CD4-positive, alpha-beta T cell treated with Interleukin-4 for 1 hour (primary cell): ENCODE measurements at regions not wholly inside any gene's neighbourhood (a gene's known extent, or its start where the extent isn't known, plus 50 kb on each side); places are given as distances from the start of the nearest gene placed in this dataset.

Experiments
- DNase-seq, 2 donors: peaks; one replicate each; pipeline ENCODE4 v3.0.0-alpha.2; 2020 to 2022

DNA sequence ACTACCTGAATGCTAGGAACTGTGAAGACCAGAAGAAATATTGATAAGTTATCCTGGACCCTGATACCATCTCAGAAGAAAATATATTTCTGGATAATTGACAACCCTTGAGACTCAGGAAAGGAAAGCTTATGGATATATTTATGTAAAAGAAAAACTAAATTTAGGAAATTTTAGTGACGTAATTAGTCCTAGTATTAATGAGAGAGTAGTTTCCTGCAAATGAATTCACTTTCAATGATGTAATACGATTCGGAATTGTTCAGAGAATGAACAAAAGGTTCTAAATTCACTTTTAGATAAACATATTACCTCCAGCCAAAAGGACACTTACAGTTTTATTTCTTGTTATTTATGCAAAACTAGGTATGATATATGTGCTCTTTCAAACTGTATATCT lies 1120.1 kb upstream of the NCAM2 start:
- no peak for DNase-seq

GRCh38 chr21:19899645-19900044 lies 1098.6 kb upstream of the NCAM2 start:
- no peak for DNase-seq

- DNase-seq, result no peak
Observed at GRCh38 chr21:19900149-19900548, 1098.1 kb upstream of the NCAM2 start.

- DNase-seq, result no peak
Observed at GRCh38 chr21:19908390-19908789, 1089.8 kb upstream of the NCAM2 start.

DNA sequence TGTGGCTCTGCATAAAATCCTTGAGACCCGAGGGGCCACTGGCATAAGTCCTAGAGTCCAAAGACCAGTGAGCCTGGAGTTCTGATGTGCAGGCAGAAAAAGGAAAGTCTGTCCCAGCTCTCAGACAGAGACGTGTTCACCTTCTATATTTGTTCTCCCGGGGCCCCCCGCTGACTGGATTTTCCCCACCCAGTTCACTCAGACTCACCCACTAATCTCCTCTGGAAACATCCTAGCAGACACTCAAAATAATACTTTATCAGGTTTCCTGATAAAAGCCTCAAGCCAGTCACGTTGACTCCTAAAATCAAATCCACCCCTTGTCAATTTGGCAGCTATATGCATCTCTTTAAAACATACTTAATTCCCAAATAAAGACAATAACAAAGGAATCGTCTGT lies 1084.2 kb upstream of the NCAM2 start:
- no peak for DNase-seq

DNA sequence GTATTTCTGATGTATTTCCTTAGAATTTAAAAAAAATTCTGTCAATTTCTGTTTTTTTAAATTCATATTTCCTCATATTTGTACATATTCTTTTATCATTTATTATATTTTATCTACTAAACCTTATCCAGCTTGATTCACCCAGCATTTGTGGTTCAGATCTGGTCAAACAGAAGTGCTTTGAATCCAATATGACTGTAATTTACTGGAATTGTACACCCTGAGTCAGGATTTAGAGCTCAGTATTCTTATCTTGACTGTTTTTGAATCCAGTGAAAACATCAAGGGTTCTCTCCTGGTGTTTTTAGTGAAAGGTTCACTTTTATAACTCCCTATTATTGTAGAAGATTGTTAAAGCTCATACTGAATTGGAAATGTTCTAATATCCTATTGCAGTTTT lies 1077.0 kb upstream of the NCAM2 start:
- DNase-seq, result no peak

GRCh38 chr21:19922122-19922521 lies 1076.1 kb upstream of the NCAM2 start:
- DNase-seq, result no peak

DNA sequence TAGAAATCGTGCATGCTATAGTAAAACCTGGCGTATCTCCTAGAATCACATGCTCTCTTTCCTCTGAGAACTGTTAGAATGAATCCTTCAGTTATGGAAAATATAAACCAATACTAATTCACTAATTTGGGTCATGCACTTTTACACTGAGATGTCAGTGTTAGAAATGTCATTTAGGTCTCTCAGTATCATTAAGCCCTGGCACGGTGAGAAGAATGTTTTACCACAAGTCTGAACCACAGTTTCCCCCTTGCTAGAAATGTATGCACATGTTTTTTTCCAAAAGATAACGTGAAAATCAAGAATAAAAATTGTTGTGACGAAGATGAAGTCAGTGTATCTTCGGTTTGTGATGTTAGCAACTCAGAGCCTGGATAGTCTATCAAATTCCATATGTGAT lies 1062.7 kb upstream of the NCAM2 start:
- no peak for DNase-seq

- no peak for DNase-seq
Observed at GRCh38 chr21:19937619-19938018, 1060.6 kb upstream of the NCAM2 start.

- DNase-seq, result no peak
Observed at GRCh38 chr21:19941626-19942025, 1056.6 kb upstream of the NCAM2 start.

GRCh38 chr21:19950347-19950746 lies 1047.9 kb upstream of the NCAM2 start:
- no peak for DNase-seq

DNA sequence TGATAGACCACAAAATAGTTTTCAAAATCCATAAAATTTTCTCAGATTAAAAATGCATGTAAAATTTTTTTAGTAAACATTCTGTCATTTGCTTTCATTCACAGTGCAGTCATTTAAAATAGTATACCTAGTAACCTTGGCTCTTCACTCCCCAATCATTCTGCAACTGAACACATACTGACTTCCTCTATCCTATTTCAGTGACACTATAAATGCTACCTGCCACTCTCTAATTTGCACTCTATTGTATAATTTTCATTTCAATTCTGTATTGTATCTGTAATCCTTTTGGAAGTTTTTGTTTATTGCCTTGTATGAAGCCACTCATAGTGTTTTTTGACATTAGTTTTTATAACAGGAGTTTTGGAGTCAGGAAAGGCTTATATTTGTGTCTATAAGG lies 1029.1 kb upstream of the NCAM2 start:
- DNase-seq, result no peak

DNA sequence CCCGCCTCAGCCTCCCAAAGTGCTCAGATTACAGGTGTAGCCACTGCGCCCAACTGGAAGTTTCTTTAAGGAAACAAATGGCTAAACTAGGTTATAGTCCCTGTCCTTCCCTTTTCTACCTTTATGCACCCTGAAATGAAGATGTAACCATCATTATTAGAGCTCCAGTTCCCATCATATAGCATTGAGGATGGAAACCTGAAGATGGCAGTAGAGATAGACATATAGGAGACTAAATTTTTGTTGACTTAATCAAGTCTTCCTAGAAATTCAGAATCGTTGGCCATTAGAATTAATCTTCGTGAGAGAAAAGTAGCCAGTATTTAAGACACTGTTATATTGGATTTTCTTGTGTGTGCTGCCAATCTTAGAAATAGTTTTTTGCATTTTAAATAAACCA lies 1016.3 kb upstream of the NCAM2 start:
- DNase-seq, result no peak

- no peak for DNase-seq
Observed at GRCh38 chr21:19986396-19986795, 1011.8 kb upstream of the NCAM2 start.

DNA sequence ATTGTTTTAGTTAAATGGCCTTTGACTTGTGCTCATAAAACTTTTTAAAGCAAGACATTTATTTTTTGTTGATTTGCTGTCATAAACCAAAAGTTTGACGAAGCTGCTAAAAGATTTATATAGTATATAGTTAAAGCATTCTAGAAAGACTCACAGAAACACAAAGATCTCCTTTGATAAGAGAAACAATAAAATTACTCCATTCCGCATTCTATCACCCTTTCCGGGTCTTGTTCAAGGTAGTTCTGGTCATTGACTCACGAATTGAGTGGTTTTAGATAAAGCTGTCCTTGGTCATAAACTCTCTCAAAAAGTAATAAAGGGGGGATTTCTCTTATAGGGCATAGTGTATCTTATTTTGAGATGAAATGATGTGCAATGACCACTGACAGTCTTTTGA lies 1010.5 kb upstream of the NCAM2 start:
- no peak for DNase-seq

GRCh38 chr21:19992540-19992939 lies 1005.7 kb upstream of the NCAM2 start:
- no peak for DNase-seq

DNA sequence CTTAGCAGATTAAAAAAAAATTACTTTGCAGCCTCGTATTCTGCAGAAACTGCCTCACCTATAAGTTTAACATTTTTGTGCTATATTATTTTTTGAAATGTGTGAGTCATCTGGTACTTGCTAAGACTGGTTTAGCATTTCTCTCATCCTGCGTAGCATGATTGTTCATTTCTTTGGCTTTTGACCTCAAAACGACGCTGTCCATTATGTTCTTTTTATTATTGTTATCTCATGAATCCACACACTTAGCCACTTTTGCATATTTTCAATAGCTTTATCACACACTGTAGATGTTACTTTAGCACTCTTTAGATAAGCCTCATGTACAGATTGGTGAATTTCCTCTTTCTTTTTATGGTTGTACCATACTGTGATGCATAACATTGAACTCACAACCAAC lies 1004.9 kb upstream of the NCAM2 start:
- DNase-seq, result no peak

DNA sequence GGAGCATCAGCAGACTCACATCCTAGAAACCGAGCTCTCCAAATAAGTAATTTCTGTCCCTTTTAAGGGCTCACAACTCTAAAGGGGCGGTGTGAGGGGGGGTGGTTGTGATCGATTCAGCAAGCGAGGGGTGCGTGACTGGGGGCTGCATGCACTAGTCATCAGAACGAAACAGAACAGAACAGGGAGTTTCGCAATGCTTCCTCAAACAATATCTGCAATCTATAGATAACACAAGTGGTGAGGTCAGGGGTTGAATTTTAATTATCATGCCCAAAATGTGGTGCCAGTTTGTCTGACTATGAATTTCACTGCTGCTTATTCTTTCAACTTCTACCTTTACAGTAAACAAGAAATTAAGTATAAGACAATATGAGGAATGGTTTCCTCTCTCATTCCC lies 1003.0 kb upstream of the NCAM2 start:
- no peak for DNase-seq

GRCh38 chr21:19998453-19998852 lies 999.8 kb upstream of the NCAM2 start:
- no peak for DNase-seq

GRCh38 chr21:19999369-20000272 lies 998.6 kb upstream of the NCAM2 start:
- no peak for DNase-seq

DNA sequence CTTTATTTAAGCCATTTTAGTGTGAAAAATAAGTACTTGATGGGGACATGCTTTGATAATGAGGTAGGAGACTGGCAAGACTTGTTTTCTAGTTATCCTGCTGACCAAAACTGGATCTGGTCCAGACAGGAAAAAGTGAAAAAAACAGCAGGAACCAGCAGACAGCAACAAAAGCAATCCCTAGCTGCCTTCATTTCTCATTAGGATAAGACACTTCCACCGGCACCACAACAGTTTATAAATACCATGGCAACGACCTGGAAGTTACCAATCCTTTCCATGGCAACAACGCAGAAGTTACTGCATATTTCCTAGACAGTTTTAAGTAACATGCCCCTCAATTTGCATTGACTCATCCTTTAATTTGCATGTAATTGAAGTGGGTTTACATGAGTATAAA lies 993.8 kb upstream of the NCAM2 start:
- no peak for DNase-seq

- DNase-seq, result no peak
Observed at GRCh38 chr21:20010691-20011200, 987.5 kb upstream of the NCAM2 start.

GRCh38 chr21:20013851-20014250 lies 984.4 kb upstream of the NCAM2 start:
- DNase-seq, result no peak

- no peak for DNase-seq
Observed at GRCh38 chr21:20016435-20017005, 981.7 kb upstream of the NCAM2 start.

GRCh38 chr21:20020026-20020425 lies 978.2 kb upstream of the NCAM2 start:
- no peak for DNase-seq
